HUES48 (cell line): ENCODE measurements at regions not wholly inside any gene's neighbourhood (a gene's known extent, or its start where the extent isn't known, plus 50 kb on each side); places are given as distances from the start of the nearest gene placed in this dataset.

Source experiments
- H3K27ac ChIP-seq: one replicate; pipeline ENCODE4 v1.7.0; 2013; ENCODE audit warnings: low read depth, low read length, inconsistent platforms
- H3K27me3 ChIP-seq: 2 replicates; pipeline ENCODE4 v1.6.1; 2013; ENCODE audit warnings: mild to moderate bottlenecking, low read length; ENCODE audit not compliant: control insufficient read depth, insufficient read depth
- H3K36me3 ChIP-seq: 2 replicates; pipeline ENCODE4 v1.6.1; 2013; ENCODE audit warnings: low read length; ENCODE audit not compliant: control insufficient read depth, insufficient read depth
- H3K4me1 ChIP-seq: 2 replicates; pipeline ENCODE4 v1.6.1; 2013; ENCODE audit warnings: mild to moderate bottlenecking, low read length; ENCODE audit not compliant: control insufficient read depth, insufficient read depth
- H3K4me3 ChIP-seq: 2 replicates; pipeline ENCODE4 v1.5.1; 2013; ENCODE audit warnings: mild to moderate bottlenecking, low read depth, low read length
- H3K9ac ChIP-seq: 2 replicates; pipeline ENCODE4 v1.6.1; 2013; ENCODE audit warnings: mild to moderate bottlenecking, low read depth, low read length, moderate library complexity
- H3K9me3 ChIP-seq: 2 replicates; pipeline ENCODE4 v1.6.1; 2013; ENCODE audit warnings: low read length; ENCODE audit not compliant: control insufficient read depth, insufficient read depth

DNA sequence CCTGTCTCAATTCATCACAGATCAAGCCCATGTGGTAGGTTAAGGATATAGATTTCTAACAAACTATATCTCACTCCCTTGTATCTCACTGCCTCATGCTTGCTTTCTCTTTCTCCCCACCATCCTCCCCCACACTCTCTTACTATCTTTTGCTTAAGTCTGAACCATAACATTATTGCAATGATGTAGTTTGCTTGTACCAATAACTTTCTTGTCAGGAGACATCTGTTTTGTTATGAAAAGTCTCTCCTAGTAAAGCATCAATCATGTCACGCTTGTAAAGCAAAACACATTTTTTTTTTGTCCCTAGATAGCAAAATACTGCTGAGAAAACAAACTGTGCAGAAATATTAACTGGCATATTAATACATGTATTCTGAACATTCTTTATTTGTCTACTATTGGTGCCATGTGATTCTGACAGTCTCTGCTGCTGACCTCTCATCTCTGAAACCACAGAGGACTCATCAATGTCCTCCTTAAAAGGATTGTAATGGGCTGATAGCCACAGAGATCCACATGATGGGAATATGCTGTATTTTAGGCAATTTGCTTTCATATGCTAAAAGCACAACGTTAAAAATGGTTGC lies 217.5 kb downstream of the VEGFC start:
- Histone ChIP-seq H3K27ac (no peak overlapping the region), H3K4me3 (no peak overlapping the region), H3K4me1 (no peaks in the 10 kb centered on the region), H3K9ac (no peak overlapping the region), H3K9me3 (no peaks in the 10 kb centered on the region), H3K27me3 (no peaks in the 10 kb centered on the region), H3K36me3 (no peaks in the 10 kb centered on the region)

DNA sequence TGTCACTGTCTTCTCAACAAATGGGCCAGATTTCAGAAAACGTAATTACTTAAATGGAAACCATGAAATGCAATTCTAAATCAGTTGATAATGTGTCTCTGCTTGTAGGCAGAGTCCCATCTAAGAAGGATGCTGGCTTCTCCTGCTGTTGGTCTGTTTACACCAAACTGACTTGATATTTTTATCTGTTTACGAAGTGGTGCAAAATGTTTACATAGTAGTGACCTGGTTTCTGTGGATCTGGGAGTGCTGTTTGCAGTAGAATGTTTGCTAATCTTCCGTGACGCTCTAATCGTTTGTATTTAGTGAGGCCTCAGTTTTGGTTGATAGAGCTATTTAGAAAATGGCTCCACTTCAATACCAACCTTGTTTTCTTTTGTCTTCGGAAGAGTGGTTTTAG lies 213.5 kb downstream of the VEGFC start:
- Histone ChIP-seq H3K9me3 (no peaks in the 10 kb centered on the region), H3K27me3 (no peaks in the 10 kb centered on the region), H3K36me3 (no peaks in the 10 kb centered on the region), H3K9ac (no peak overlapping the region), H3K27ac (no peak overlapping the region), H3K4me3 (no peak overlapping the region), H3K4me1 (no peaks in the 10 kb centered on the region)

DNA sequence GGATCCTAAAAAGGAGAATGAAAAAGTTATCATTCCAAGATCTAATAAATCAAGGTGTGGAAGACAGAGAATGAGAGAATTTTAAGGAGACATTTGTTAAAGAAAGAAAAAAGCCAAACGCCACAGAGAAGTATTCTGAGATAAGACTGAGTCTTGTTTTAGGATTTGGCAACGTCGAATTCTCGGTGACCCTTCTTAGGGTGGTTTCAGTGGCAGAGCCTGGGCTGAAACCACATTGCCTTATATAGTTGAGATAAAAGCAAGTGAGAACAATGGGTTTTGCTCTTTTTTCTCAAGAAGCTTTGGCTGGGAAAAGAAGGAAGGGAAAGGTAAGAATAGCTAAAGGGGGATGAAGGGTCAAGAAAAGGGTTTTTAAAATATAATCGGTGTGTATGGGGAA lies 209.4 kb downstream of the VEGFC start:
- Histone ChIP-seq H3K36me3 (no peaks in the 10 kb centered on the region), H3K27me3 (no peaks in the 10 kb centered on the region), H3K4me3 (no peak overlapping the region), H3K27ac (no peak overlapping the region), H3K9me3 (no peaks in the 10 kb centered on the region), H3K4me1 (no peaks in the 10 kb centered on the region), H3K9ac (no peak overlapping the region)

DNA sequence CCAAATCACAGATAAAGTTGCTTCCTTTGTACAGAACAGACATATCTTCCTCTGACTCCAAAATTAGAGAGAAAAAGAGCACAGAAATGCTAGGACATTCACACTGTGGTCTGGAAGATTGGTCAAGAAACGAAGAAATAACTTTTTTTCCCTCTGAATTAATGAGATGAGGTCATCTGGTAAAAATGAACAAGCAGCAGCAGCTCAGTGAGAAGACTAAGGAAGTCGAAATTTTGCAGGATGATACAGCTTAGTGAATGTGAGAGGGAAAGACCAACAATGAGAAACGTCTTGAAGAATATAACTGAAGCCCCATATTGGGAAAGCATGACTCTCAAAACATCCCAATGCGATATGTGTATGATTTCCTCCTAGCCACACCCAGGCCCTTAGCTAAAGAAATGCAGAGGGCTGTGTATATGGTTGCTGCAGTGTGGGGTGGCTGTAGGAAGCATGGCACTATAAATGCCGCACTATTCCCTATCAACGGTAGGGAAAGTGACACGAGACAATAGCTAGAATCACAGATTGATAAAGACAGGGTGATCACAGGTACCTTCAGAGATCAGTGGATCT lies 208.6 kb downstream of the VEGFC start:
- Histone ChIP-seq H3K9me3 (no peaks in the 10 kb centered on the region), H3K4me1 (no peaks in the 10 kb centered on the region), H3K4me3 (no peak overlapping the region), H3K27ac (no peak overlapping the region), H3K27me3 (no peaks in the 10 kb centered on the region), H3K36me3 (no peaks in the 10 kb centered on the region), H3K9ac (no peak overlapping the region)

DNA sequence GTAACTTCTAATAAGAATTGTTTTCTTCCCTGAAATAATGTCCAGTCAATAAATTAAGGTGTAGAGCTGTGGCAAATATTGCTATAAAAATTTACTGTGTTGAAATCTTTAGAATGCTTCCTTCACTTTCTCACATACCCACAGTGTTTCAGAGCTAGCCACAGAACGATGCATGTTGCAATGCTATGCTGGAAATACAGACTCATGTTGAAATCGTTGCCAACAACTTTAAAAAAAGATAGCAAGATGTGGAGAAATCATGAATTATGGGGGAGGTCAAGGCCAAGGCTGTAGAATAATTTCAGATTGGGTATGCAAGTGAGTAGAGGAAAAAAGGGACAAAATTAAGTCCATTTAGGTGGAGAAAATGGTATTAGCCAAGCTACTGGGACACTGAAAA lies 204.8 kb downstream of the VEGFC start:
- H3K4me3 ChIP-seq: no peak overlapping the region
- no peak overlapping the region for H3K27ac ChIP-seq
- H3K9ac ChIP-seq: no peak overlapping the region
- no peaks in the 10 kb centered on the region for H3K36me3 ChIP-seq
- no peaks in the 10 kb centered on the region for H3K27me3 ChIP-seq
- H3K9me3 ChIP-seq: no peaks in the 10 kb centered on the region; the same call in 1 of the 2 replicates
- H3K4me1 ChIP-seq: no peaks in the 10 kb centered on the region

DNA sequence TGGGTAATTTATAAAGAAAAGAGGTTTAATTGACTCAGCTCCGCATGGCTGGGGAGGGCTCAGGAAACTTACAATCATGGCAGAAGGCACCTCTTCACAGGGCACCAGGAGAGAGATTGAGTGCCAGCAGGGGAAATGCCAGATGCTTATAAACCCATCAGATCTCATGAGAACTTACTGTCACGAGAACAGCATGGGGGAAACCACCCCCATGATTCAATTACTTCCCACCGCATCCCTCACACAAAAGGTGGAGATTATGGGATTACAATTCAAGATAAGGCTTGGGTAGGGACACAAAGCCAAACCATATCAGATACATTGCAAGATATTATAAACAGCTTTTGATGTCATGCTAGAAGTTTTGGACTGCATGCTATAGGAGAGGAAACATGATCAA lies 204.3 kb downstream of the VEGFC start:
- Histone ChIP-seq H3K27ac (no peak overlapping the region), H3K36me3 (no peaks in the 10 kb centered on the region), H3K27me3 (no peaks in the 10 kb centered on the region), H3K9me3 (no peaks in the 10 kb centered on the region; the same call in 1 of the 2 replicates), H3K4me1 (no peaks in the 10 kb centered on the region), H3K4me3 (no peak overlapping the region), H3K9ac (no peak overlapping the region)

DNA sequence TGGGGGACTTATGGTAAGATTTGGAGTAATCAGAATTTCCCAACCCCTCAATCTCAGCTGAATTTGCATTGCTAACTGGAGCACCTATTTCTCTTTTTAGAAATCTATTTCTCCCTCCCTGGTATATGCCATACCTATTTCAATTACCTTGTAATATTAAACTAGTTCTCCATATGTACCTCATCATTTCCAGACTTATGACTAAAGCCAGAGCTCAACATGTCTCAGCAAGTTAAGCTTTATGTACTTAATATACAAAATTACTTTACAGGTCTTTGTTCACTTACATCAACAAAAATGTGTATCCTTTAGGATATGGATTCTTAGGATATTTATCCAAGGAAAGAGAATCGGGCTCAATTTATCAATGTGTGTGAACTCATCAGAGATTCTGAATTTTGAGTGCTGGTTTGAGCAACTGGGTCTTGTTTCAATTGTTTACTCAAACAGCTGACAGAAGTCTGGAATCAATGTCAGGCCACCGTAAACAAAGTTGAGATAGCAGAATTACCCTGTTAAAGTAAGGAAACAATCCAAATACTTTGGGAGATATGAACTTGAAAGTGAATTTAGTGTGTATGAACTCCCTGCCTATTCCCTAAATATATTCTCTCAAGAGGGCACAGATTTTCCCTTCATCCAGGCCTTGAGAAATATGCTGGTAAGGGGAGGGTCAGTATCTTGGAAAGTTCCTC lies 199.6 kb downstream of the VEGFC start:
- Histone ChIP-seq H3K4me1 (no peaks in the 10 kb centered on the region), H3K27me3 (no peaks in the 10 kb centered on the region), H3K9ac (no peak overlapping the region), H3K27ac (no peak overlapping the region), H3K36me3 (no peaks in the 10 kb centered on the region), H3K9me3 (no peaks in the 10 kb centered on the region; the same call in 1 of the 2 replicates), H3K4me3 (no peak overlapping the region)

DNA sequence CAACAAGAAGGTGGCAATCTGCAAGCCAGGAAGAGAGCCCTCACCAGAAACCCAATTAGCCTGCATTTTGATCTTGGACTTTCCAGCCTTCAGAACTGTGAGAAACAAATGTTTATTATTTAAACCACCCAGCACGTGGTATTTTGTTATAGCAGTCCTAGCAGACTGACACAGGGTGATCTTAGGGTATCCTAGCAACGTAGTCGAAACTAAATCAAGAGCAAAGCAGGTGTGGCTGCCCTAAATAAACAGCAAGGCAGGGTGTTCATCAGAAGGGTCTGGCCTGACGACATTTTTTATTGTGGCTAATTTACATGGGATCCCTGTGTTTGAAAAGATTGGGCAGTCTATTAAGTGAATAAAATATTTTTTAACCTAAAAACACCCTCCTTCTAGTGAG lies 198.8 kb downstream of the VEGFC start:
- Histone ChIP-seq H3K27me3 (no peaks in the 10 kb centered on the region), H3K4me1 (no peaks in the 10 kb centered on the region), H3K36me3 (no peaks in the 10 kb centered on the region), H3K4me3 (no peak overlapping the region), H3K9ac (no peak overlapping the region), H3K27ac (no peak overlapping the region), H3K9me3 (no peaks in the 10 kb centered on the region; the same call in 1 of the 2 replicates)

DNA sequence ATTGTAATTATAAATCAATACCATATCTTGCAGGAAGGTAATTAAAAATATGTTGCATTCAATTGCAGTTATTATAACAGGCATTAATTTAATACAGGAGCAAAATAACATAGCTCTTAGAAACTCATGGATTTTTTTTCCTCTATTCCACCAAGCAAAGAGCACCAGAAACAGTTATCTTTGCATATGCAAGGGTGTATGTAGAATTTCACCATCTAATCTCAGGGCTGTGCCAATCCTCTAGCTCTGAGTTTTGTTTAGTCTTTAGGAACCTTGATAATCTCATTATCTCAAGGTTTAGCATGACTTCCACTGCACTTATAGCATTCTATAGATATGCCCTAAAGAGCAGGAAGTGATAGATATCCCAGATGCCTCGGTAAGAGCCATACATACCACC lies 197.5 kb downstream of the VEGFC start:
- Histone ChIP-seq H3K9me3 (no peaks in the 10 kb centered on the region; the same call in 1 of the 2 replicates), H3K9ac (no peak overlapping the region)

DNA sequence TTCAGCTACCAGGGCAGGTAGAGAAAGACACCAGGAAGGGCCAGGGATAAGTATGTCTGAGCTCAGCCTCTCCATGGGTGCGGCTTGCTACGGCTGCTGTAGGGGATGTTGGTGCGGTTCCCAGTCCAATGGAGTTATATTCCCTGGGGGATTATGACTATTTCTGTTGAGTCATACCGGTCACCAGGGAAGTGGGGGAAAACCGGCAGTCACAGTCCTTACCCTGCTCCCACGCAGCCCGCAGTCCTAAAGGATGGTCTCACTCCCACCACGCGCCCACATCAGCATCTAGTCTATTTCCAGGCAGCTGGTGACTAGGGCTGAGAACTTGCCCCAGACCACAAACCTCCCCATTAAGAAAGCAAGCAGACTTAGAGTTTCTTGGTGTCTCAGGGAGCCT lies 191.6 kb downstream of the VEGFC start:
- Histone ChIP-seq H3K27me3 (no peaks in the 10 kb centered on the region), H3K36me3 (no peaks in the 10 kb centered on the region), H3K27ac (no peak overlapping the region), H3K9ac (no peak overlapping the region), H3K4me3 (no peak overlapping the region), H3K9me3 (no peaks in the 10 kb centered on the region), H3K4me1 (no peaks in the 10 kb centered on the region)

More for the DNA sequence above, 197.5 kb downstream of the VEGFC start:
- Histone ChIP-seq H3K4me3 (no peak overlapping the region), H3K27ac (no peak overlapping the region), H3K4me1 (no peaks in the 10 kb centered on the region), H3K36me3 (no peaks in the 10 kb centered on the region), H3K27me3 (no peaks in the 10 kb centered on the region)

DNA sequence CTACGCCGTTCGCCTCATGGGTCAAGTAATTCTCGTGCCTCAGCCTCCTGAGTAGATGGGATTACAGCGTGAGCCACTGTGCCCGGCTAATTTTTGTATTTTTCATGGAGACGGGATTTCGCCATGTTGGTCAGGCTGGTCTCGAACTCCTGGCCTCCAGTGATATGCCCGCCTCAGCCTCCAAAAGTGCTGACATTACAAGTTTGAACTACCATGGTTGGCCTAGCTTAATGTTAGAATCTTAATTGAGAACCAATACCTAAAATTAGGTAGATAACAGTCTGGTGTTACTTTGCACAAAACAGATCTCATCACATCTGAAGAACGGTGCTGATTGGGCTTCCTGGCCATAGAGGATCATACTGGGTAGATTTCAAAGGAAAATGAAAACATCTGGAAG lies 184.9 kb downstream of the VEGFC start:
- Histone ChIP-seq H3K27me3 (no peaks in the 10 kb centered on the region), H3K9me3 (no peaks in the 10 kb centered on the region), H3K9ac (no peak overlapping the region), H3K27ac (no peak overlapping the region), H3K4me3 (no peak overlapping the region), H3K36me3 (no peaks in the 10 kb centered on the region), H3K4me1 (0 out of 2 replicates have a peak, but pooled peaks cover 4% of the 10 kb centered on the region)
